HCT116 (cell line): ENCODE measurements at regions not wholly inside any gene's neighbourhood (a gene's known extent, or its start where the extent isn't known, plus 50 kb on each side); places are given as distances from the start of the nearest gene placed in this dataset.

Experiments used
- ATAC-seq: fragments of 200-7000 bp; cut with Tn5 transposase; 2 replicates; pipeline ENCODE4 v1.9.1; 2020; ENCODE audit warnings: mild to moderate bottlenecking, moderate library complexity
- BruUV-seq: library from RNA; stranded (reverse); fragments of 400-500 nt; replicated peaks from 2 replicates; lab custom pipeline; 2021; lab: Mats Ljungman, UMichigan
- CTCF ChIA-PET: fragments of 300-600 bp; sonication (Branson Sonifier 250); formaldehyde crosslinking; loops from one replicate; lab custom pipeline; 2021; ENCODE audit warnings: antibody characterized with exemption; lab: Charles Lee
- POLR2A ChIA-PET: fragments of 300-600, 350-600 bp; sonication (Branson Sonifier 250); formaldehyde crosslinking; loops from one replicate; lab custom pipeline; 2021; ENCODE audit warnings: antibody characterized with exemption; lab: Charles Lee
- RAD21 ChIA-PET, 2 experiments: fragments of 300-600 bp; sonication (Branson Sonifier 250); formaldehyde crosslinking; loops; one replicate each; lab custom pipeline; 2023; ENCODE audit warnings: low total read pairs in 2 of 2; ENCODE audit not compliant: uncharacterized antibody in 2 of 2, unreplicated experiment in 2 of 2, low non-redundant PET in 1 of 2; lab: Charles Lee
- DNase-seq: peaks from one replicate; pipeline ENCODE4 v3.0.0-alpha.2; 2010; ENCODE audit warnings: low read depth, low spot score
- H2AFZ ChIP-seq: fragments of 200-600 bp; shearing (Covaris generic), sonication (generic); 2 replicates; pipeline ENCODE4 v1.6.1; 2017; ENCODE audit warnings: low read depth, mixed run types, mixed read lengths, antibody characterized with exemption, low read length; ENCODE audit not compliant: poor library complexity, severe bottlenecking
- H3K27ac ChIP-seq: 2 replicates; pipeline ENCODE4 v1.5.1; 2012; ENCODE audit warnings: low read depth, low read length
- H3K27me3 ChIP-seq: fragments of 200-600 bp; sonication (generic); 2 replicates; pipeline ENCODE4 v1.6.1; 2016; ENCODE audit warnings: mixed run types, low read length, mixed read lengths; ENCODE audit not compliant: insufficient read depth
- H3K36me3 ChIP-seq, 2 experiments: fragments of 200-500 bp in 1 of 2; fragments of 200-600 bp in 1 of 2; sonication (Bioruptor generic) in 1 of 2; sonication (generic) in 1 of 2; 2 replicates each; pipeline versions ENCODE4 v1.5.1 to v1.6.1; 2014 to 2016; ENCODE audit warnings: low read length in 2 of 2, inconsistent platforms in 1 of 2, mixed read lengths in 1 of 2, mixed run types in 1 of 2; ENCODE audit not compliant: insufficient read depth in 2 of 2, control insufficient read depth in 1 of 2
- H3K4me1 ChIP-seq, 2 experiments: fragments of 200-600 bp in 1 of 2; sonication (generic) in 1 of 2; 2 replicates each; pipeline versions ENCODE4 v1.5.1 to v1.6.1; 2012 to 2017; ENCODE audit warnings: low read length in 2 of 2, inconsistent platforms in 1 of 2, mild to moderate bottlenecking in 1 of 2, mixed read lengths in 1 of 2, mixed run types in 1 of 2, moderate library complexity in 1 of 2; ENCODE audit not compliant: insufficient read depth in 2 of 2, control insufficient read depth in 1 of 2
- H3K4me2 ChIP-seq: fragments of 200-600 bp; sonication (generic); 2 replicates; pipeline ENCODE4 v1.6.1; 2017; ENCODE audit warnings: mixed run types, low read length, mixed read lengths
- H3K4me3 ChIP-seq, 2 experiments: fragments of 200-600 bp in 1 of 2; sonication (generic) in 1 of 2; replicated peaks in 1 of 2; 2 replicates each; pipeline ENCODE4 v1.5.1; 2011 to 2016; ENCODE audit warnings: low read length in 2 of 2, control low read depth in 1 of 2, low read depth in 1 of 2, mild to moderate bottlenecking in 1 of 2, mixed read lengths in 1 of 2, mixed run types in 1 of 2
- H3K79me2 ChIP-seq: fragments of 200-600 bp; sonication (generic); 2 replicates; pipeline ENCODE4 v1.6.1; 2017; ENCODE audit warnings: mild to moderate bottlenecking, mixed run types, low read length, moderate library complexity, mixed read lengths; ENCODE audit not compliant: insufficient read depth
- H3K9ac ChIP-seq: fragments of 200-600 bp; sonication (generic); 2 replicates; pipeline ENCODE4 v1.6.1; 2016; ENCODE audit warnings: low read length, mixed read lengths
- H3K9me2 ChIP-seq: fragments of 200-600 bp; sonication (generic), shearing (Covaris generic); 2 replicates; pipeline ENCODE4 v1.6.1; 2017; ENCODE audit warnings: mixed run types, mild to moderate bottlenecking, moderate library complexity; ENCODE audit not compliant: insufficient read depth
- H3K9me3 ChIP-seq, 2 experiments: fragments of 200-500 bp in 1 of 2; fragments of 200-600 bp in 1 of 2; sonication (Bioruptor generic) in 1 of 2; sonication (generic) in 1 of 2; 2 replicates each; pipeline ENCODE4 v1.6.1; 2014 to 2017; ENCODE audit warnings: low read length in 2 of 2, mixed read lengths in 2 of 2, inconsistent platforms in 1 of 2, low read depth in 1 of 2, mild to moderate bottlenecking in 1 of 2, mixed run types in 1 of 2, moderate library complexity in 1 of 2; ENCODE audit not compliant: control insufficient read depth in 1 of 2, insufficient read depth in 1 of 2
- H4K20me1 ChIP-seq: fragments of 200-600 bp; sonication (generic), shearing (Covaris generic); 2 replicates; pipeline ENCODE4 v1.6.1; 2017; ENCODE audit warnings: mixed run types, mild to moderate bottlenecking, moderate library complexity; ENCODE audit not compliant: insufficient read depth
- ATF3 ChIP-seq: IDR thresholded peaks from 2 replicates; pipeline ENCODE4 v1.6.1; 2012
- CEBPB ChIP-seq: IDR thresholded peaks from 2 replicates; pipeline ENCODE4 v1.6.1; 2012; ENCODE audit warnings: low read depth
- CTCF ChIP-seq, 3 experiments: fragments of 200-600 bp in 1 of 3; sonication (generic) in 1 of 3; IDR thresholded peaks in 2 of 3; conservative IDR thresholded peaks in 1 of 3; 2 replicates each; pipeline ENCODE4 v1.5.1; 2012 to 2017; ENCODE audit warnings: low read depth in 2 of 3, low read length in 2 of 3, antibody characterized with exemption in 1 of 3, borderline replicate concordance in 1 of 3, control low read depth in 1 of 3, mild to moderate bottlenecking in 1 of 3, mixed read lengths in 1 of 3, mixed run types in 1 of 3, moderate library complexity in 1 of 3; ENCODE audit not compliant: insufficient read depth in 1 of 3
- FOSL1 ChIP-seq: IDR thresholded peaks from 2 replicates; pipeline ENCODE4 v1.6.1; 2012; ENCODE audit warnings: low read depth
- POLR2A ChIP-seq: IDR thresholded peaks from 2 replicates; pipeline ENCODE4 v1.7.0; 2011; ENCODE audit warnings: borderline replicate concordance; ENCODE audit not compliant: insufficient read depth, insufficient read length; ENCODE audit errors: extremely low read depth
- REST ChIP-seq: IDR thresholded peaks from 2 replicates; pipeline ENCODE4 v1.6.1; 2012; ENCODE audit warnings: low read depth
- YY1 ChIP-seq: IDR thresholded peaks from 2 replicates; pipeline ENCODE4 v1.6.1; 2011; ENCODE audit warnings: low read length, low read depth, moderate library complexity, mild to moderate bottlenecking; ENCODE audit not compliant: insufficient replicate concordance; ENCODE audit errors: extremely low read depth
- intact Hi-C: fragments of 100-400 bp; cut with micrococcal nuclease; formaldehyde crosslinking; loops from 2 replicates; pipeline ENCODE4 v1.10.0; 2022

- TF ChIP-seq REST, result no peak
- no peak for TF ChIP-seq FOSL1
- TF ChIP-seq CEBPB, result no peak
- TF ChIP-seq POLR2A, result no peak
- no peak for TF ChIP-seq CTCF (IDR thresholded peaks at IDR 0.05 in 2 of 3, conservative IDR thresholded peaks at IDR 0.05 in 1 of 3; ENCODE audit: borderline replicate concordance in 1 of 3, insufficient read depth in 1 of 3, low read depth in 2 of 3, low read length in 2 of 3)
- TF ChIP-seq ATF3, result no peak
Observed at GRCh38 chr2:65818873-65819451, 386.6 kb upstream of the SPRED2 start (continued).

- ChIA-PET POLR2A (no interaction called here), CTCF (no interaction called here)
- DNase-seq, result no peak
Observed at GRCh38 chr2:65813631-65814173, 381.3 kb upstream of the SPRED2 start.

More at GRCh38 chr2:65813631-65814173, 381.3 kb upstream of the SPRED2 start:
- Histone ChIP-seq H3K4me1 (no peaks in the 10 kb centered on the region), H3K27me3 (peaks cover 30% of the 10 kb centered on the region), H3K4me3 (no peak overlapping the region), H3K9me2 (no peaks in the 10 kb centered on the region), H3K79me2 (no peaks in the 10 kb centered on the region), H3K36me3 (no peaks in the 10 kb centered on the region), H3K9ac (no peak overlapping the region), H3K9me3 (no peaks in the 10 kb centered on the region), H3K4me2 (no peak overlapping the region), H2AFZ (no peak overlapping the region), H4K20me1 (no peaks in the 10 kb centered on the region), H3K27ac (no peak overlapping the region)
- ATAC-seq, result no peak
- no peak for TF ChIP-seq YY1
- RAD21 ChIA-PET, result no interaction called here
- no TSS peak for BruUV-seq
- intact Hi-C loops, result no loop called here
